ENCODE measurements at regions not wholly inside any gene's neighbourhood (a gene's known extent, or its start where the extent isn't known, plus 50 kb on each side); places are given as distances from the start of the nearest gene placed in this dataset.

DNA sequence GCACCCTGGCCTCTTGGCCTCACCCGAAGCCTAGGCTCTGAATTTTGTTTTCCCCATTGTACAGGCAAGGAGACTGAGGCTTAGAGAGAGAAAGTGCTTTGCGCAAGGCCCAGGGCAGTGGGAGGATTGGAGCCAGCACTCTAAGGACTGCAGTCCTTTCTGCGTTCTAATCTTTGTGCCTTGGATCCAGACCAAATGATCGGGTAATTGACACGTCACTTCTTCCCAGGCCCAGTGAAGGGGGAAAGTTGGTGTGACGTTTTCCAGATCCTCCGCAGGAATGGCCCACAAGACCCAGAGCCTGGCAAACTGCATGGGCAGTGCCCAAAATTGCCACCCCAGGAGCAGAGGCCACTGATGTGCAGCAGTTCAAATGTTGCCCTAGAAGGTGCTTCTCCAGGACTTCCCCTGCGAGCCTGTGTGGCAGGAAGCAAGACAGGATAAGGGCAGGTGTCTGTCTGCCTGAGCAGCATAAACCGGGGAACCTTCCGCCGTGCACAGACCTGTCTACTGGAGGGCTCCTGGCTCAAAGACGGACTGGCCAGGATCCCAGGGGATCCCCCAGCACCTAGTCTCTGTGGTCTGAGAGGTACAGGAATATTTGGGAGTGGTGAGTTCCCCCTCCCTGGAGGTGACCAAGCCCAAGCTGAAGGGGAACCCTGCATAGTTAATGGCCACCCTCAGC is 194.5 kb upstream of the TLE3 start:
- TF ChIP-seq EZH2phosphoT487 (IDR thresholded peaks at IDR 0.05): no peak
- TF ChIP-seq, protein P1, sequence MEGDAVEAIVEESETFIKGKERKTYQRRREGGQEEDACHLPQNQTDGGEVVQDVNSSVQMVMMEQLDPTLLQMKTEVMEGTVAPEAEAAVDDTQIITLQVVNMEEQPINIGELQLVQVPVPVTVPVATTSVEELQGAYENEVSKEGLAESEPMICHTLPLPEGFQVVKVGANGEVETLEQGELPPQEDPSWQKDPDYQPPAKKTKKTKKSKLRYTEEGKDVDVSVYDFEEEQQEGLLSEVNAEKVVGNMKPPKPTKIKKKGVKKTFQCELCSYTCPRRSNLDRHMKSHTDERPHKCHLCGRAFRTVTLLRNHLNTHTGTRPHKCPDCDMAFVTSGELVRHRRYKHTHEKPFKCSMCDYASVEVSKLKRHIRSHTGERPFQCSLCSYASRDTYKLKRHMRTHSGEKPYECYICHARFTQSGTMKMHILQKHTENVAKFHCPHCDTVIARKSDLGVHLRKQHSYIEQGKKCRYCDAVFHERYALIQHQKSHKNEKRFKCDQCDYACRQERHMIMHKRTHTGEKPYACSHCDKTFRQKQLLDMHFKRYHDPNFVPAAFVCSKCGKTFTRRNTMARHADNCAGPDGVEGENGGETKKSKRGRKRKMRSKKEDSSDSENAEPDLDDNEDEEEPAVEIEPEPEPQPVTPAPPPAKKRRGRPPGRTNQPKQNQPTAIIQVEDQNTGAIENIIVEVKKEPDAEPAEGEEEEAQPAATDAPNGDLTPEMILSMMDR (IDR thresholded peaks at IDR 0.05): no peak
